Cardiac muscle cell (in vitro differentiated cells and primary cell): ENCODE measurements at regions not wholly inside any gene's neighbourhood (a gene's known extent, or its start where the extent isn't known, plus 50 kb on each side); places are given as distances from the start of the nearest gene placed in this dataset.
"Not testable (repeated sequence)": the region's sequence is repeated elsewhere in the genome, so short reads cannot be mapped to it uniquely, and the experiment has no call there.

Experiments used
- DNase-seq, 2 donors: peaks; one replicate each; pipeline versions ENCODE4 v3.0.0 to v3.0.0-alpha.2; 2010 to 2017; ENCODE audit warnings: low read depth in 1 of 2, low spot score in 1 of 2
- H3K27ac ChIP-seq: fragments of 200-600 bp; sonication (generic); 2 replicates; pipeline ENCODE4 v1.5.1; 2016
- H3K27me3 ChIP-seq: fragments of 200-600 bp; sonication (generic); 2 replicates; pipeline ENCODE4 v1.6.0; 2016; ENCODE audit warnings: control low read depth
- H3K36me3 ChIP-seq: fragments of 200-600 bp; sonication (generic); 2 replicates; pipeline ENCODE4 v1.5.1; 2016; ENCODE audit warnings: control low read depth
- H3K4me1 ChIP-seq: fragments of 200-600 bp; sonication (generic); 2 replicates; pipeline ENCODE4 v1.8.1; 2017; ENCODE audit warnings: low read depth, mild to moderate bottlenecking, mixed run types
- H3K4me3 ChIP-seq: fragments of 200-600 bp; sonication (generic); 2 replicates; pipeline ENCODE4 v1.5.1; 2016; ENCODE audit warnings: mild to moderate bottlenecking
- H3K9me3 ChIP-seq: fragments of 200-600 bp; sonication (generic); 2 replicates; pipeline ENCODE4 v1.5.1; 2017; ENCODE audit warnings: low read depth, mild to moderate bottlenecking, control low read depth
- TF ChIP-seq, protein P1 (sequence below): IDR thresholded peaks from 2 replicates; pipeline ENCODE4 v1.5.1; 2012; ENCODE audit warnings: low read depth, mild to moderate bottlenecking, low read length

DNA sequence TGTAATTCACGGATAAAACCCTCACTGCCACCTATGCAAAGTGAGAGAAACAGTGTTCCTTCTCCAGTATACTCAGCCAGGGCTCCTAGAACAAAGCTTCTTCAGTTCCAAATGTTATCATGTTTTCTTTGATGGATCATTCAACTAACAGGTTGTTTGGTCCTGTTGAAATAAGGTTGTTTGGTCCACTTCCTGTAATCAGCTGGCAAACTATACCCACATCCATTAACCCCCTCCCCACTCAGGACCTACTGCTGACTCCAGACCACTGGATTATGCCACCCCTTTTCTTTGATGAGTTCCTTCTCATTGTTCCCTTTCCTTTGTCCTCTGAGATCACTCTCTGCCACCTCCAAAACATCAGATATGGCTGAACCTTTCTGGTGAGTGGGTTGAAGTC, 267.7 kb upstream of the USP25 start:
- TF ChIP-seq, protein P1, sequence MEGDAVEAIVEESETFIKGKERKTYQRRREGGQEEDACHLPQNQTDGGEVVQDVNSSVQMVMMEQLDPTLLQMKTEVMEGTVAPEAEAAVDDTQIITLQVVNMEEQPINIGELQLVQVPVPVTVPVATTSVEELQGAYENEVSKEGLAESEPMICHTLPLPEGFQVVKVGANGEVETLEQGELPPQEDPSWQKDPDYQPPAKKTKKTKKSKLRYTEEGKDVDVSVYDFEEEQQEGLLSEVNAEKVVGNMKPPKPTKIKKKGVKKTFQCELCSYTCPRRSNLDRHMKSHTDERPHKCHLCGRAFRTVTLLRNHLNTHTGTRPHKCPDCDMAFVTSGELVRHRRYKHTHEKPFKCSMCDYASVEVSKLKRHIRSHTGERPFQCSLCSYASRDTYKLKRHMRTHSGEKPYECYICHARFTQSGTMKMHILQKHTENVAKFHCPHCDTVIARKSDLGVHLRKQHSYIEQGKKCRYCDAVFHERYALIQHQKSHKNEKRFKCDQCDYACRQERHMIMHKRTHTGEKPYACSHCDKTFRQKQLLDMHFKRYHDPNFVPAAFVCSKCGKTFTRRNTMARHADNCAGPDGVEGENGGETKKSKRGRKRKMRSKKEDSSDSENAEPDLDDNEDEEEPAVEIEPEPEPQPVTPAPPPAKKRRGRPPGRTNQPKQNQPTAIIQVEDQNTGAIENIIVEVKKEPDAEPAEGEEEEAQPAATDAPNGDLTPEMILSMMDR, result no peak
- Histone ChIP-seq H3K27me3 (no peaks in the 10 kb centered on the region), H3K4me3 (no peak overlapping the region), H3K4me1 (no peaks in the 10 kb centered on the region), H3K36me3 (no peaks in the 10 kb centered on the region), H3K9me3 (no peaks in the 10 kb centered on the region), H3K27ac (no peak overlapping the region)
- DNase-seq, result no peak

DNA sequence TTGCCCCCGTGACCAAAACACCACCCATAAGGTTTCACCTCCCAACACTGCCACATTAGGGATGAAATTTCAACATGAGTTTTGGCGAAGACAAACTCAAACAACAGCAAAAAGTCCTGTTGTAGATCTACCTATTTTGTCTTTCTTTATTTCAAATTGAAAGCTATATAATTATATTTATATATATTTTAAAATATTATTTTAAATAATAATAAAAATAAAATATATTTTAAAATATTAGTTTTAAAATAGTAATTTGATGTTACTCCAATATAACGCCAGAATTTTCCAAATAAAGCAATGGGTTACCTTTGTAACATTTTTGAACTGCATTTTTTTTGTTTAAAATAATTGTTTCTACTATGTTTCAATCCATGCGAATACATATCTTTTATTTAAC, 263.5 kb upstream of the USP25 start:
- Histone ChIP-seq H3K36me3 (no peaks in the 10 kb centered on the region), H3K27me3 (no peaks in the 10 kb centered on the region), H3K4me3 (no peak overlapping the region), H3K9me3 (no peaks in the 10 kb centered on the region), H3K27ac (no peak overlapping the region), H3K4me1 (peaks cover 13% of the 10 kb centered on the region)
- DNase-seq, result no peak
- TF ChIP-seq, protein P1, result no peak

DNA sequence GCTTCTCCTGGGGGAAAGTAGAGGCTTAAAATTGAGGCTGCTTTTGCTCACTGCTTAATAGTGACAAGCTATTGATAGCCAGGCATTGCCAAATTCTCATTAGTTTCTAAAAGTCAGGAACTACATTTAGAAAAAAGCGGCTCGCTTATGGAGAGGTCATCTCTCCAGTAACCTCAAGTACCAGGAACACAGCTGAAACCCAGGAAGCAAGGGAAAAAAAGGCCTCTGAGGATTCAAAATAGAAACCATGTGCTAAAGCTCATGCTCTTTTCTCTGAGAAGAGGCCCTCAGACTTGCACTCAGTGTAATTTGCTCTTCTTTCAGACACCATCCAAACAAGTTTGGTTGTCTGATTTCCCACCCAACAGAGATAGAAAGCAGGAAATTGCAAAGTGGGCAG, 261.4 kb upstream of the USP25 start:
- H3K36me3 ChIP-seq, result no peaks in the 10 kb centered on the region
- TF ChIP-seq, protein P1, result no peak
- H3K27me3 ChIP-seq, result no peaks in the 10 kb centered on the region
- H3K9me3 ChIP-seq, result no peaks in the 10 kb centered on the region
- no peak overlapping the region for H3K4me3 ChIP-seq
- peak overlapping the region; percentile 66 for H3K27ac ChIP-seq
- peaks cover 13% of the 10 kb centered on the region for H3K4me1 ChIP-seq
- DNase-seq, result peak; percentile 6 to 55

- no peak overlapping the region for H3K27ac ChIP-seq
- no peaks in the 10 kb centered on the region for H3K27me3 ChIP-seq
- no peak for DNase-seq
- TF ChIP-seq, protein P1, result no peak
- no peaks in the 10 kb centered on the region for H3K36me3 ChIP-seq
- no peak overlapping the region for H3K4me3 ChIP-seq
- peaks cover 13% of the 10 kb centered on the region for H3K4me1 ChIP-seq
- H3K9me3 ChIP-seq, result no peaks in the 10 kb centered on the region
These were observed 257.4 kb upstream of the USP25 start for GRCh38 chr21:15472108-15473040.

GRCh38 chr21:15477773-15478172, 252.0 kb upstream of the USP25 start:
- not testable (repeated sequence) for H3K4me3 ChIP-seq, H3K36me3 ChIP-seq, DNase-seq, H3K9me3 ChIP-seq, H3K27ac ChIP-seq, H3K4me1 ChIP-seq, H3K27me3 ChIP-seq

GRCh38 chr21:15480160-15480559, 249.6 kb upstream of the USP25 start:
- TF ChIP-seq, protein P1, result no peak
- no peak for DNase-seq
- H3K4me1 ChIP-seq, result no peaks in the 10 kb centered on the region
- H3K36me3 ChIP-seq, result no peaks in the 10 kb centered on the region
- H3K27ac ChIP-seq, result no peak overlapping the region
- no peak overlapping the region for H3K4me3 ChIP-seq
- no peaks in the 10 kb centered on the region for H3K9me3 ChIP-seq
- no peaks in the 10 kb centered on the region for H3K27me3 ChIP-seq
